ENCODE measurements at regions not wholly inside any gene's neighbourhood (a gene's known extent, or its start where the extent isn't known, plus 50 kb on each side); places are given as distances from the start of the nearest gene placed in this dataset.
"Not testable (repeated sequence)": the region's sequence is repeated elsewhere in the genome, so short reads cannot be mapped to it uniquely, and the experiment has no call there.

- no peaks in the 10 kb centered on the region for H3K27me3 ChIP-seq
Measured at GRCh38 chrX:52585892-52586291, 68.8 kb downstream of the SSX7 start.

DNA sequence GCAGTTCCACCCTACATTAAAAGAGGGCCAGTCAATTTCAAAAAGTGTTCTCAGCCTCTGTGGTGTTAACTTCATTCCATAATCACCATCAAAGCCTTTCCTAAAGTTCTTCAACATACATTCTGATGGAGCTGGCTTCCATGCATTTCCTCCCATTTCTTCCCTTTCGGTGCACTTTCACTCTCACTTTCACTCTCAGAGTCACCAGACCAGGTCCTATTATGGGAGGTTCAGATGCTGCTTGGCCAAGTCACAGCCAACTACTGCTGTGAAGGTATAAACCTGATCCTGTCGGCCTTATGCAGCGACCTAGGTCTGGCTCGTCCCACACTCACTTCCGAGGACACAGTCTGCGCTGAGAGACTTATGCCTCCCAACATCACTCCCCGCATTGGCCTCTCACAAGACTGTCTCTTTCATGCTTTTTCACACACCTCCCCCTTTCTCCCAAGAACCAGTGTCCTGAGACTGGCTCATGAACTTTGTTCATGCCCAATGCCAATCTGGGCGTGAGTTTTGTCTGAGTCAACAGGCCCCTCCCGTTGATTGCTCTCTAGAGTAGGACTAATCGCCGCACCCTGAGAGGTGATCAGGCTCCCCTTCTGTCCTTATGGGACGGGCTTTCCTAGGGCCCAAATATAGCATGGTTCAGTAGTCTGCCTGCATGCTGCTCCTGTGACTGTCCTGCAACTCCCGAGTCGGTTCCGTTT lies 60.8 kb upstream of the XAGE1B start:
- no peaks in the 10 kb centered on the region for H3K27me3 ChIP-seq
- no peak for DNase-seq (ENCODE audit: low spot score in 2 of 2)
- no peaks in the 10 kb centered on the region for H3K4me1 ChIP-seq

More at GRCh38 chrX:52585892-52586291, 68.8 kb downstream of the SSX7 start:
- Histone ChIP-seq H3K9me3 (no peaks in the 10 kb centered on the region), H3K4me3 (no peak overlapping the region), H3K36me3 (no peaks in the 10 kb centered on the region), H3K4me1 (no peaks in the 10 kb centered on the region), H3K27ac (no peak overlapping the region)
- no peak for TF ChIP-seq CTCF (IDR thresholded peaks at IDR 0.05)
- intact Hi-C loops (cut with DNase I), result no loop called here
- DNase-seq (ENCODE audit: low spot score in 2 of 2), result no peak

GRCh38 chrX:52576946-52577345 lies 60.1 kb upstream of the XAGE1B start:
- no peaks in the 10 kb centered on the region for H3K36me3 ChIP-seq
- no peak for DNase-seq (ENCODE audit: low spot score in 2 of 2)
- H3K9me3 ChIP-seq, result no peaks in the 10 kb centered on the region
- intact Hi-C loops (cut with DNase I), result no loop called here
- no peak overlapping the region for H3K4me3 ChIP-seq
- no peaks in the 10 kb centered on the region for H3K27me3 ChIP-seq
- no peak for TF ChIP-seq CTCF (IDR thresholded peaks at IDR 0.05)
- no peaks in the 10 kb centered on the region for H3K4me1 ChIP-seq
- no peak overlapping the region for H3K27ac ChIP-seq

More for the DNA sequence above, 60.8 kb upstream of the XAGE1B start:
- H3K36me3 ChIP-seq, result no peaks in the 10 kb centered on the region
- H3K9me3 ChIP-seq, result no peaks in the 10 kb centered on the region
- H3K4me3 ChIP-seq, result no peak overlapping the region
- TF ChIP-seq CTCF (IDR thresholded peaks at IDR 0.05), result no peak
- intact Hi-C loops (cut with DNase I), result no loop called here
- H3K27ac ChIP-seq, result no peak overlapping the region

DNA sequence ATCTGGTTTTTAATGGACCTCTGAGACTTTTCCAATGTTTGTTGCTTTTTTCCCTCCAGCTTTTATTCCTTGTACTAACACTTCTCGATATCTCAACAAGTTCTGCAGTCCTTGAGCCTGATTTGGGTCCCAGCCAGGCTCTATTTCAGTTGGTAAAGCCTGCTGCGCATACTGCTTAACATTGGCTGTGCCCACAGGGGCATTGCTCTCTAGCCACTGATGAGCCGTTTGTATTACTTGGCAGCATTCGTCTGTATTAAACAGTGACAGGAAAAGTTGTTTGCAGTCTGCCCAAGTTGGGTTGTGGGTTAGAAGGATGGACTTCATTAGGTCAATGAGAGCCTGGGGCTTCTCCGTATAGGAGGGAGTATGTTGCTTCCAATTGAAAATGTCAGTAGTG lies 59.6 kb upstream of the XAGE1B start:
- no peak overlapping the region for H3K27ac ChIP-seq
- no peak for TF ChIP-seq CTCF (IDR thresholded peaks at IDR 0.05)
- intact Hi-C loops (cut with DNase I), result no loop called here
- H3K27me3 ChIP-seq, result no peaks in the 10 kb centered on the region
- no peaks in the 10 kb centered on the region for H3K36me3 ChIP-seq
- no peaks in the 10 kb centered on the region for H3K4me1 ChIP-seq
- H3K9me3 ChIP-seq, result no peaks in the 10 kb centered on the region
- no peak overlapping the region for H3K4me3 ChIP-seq
- no peak for DNase-seq (ENCODE audit: low spot score in 2 of 2)

DNA sequence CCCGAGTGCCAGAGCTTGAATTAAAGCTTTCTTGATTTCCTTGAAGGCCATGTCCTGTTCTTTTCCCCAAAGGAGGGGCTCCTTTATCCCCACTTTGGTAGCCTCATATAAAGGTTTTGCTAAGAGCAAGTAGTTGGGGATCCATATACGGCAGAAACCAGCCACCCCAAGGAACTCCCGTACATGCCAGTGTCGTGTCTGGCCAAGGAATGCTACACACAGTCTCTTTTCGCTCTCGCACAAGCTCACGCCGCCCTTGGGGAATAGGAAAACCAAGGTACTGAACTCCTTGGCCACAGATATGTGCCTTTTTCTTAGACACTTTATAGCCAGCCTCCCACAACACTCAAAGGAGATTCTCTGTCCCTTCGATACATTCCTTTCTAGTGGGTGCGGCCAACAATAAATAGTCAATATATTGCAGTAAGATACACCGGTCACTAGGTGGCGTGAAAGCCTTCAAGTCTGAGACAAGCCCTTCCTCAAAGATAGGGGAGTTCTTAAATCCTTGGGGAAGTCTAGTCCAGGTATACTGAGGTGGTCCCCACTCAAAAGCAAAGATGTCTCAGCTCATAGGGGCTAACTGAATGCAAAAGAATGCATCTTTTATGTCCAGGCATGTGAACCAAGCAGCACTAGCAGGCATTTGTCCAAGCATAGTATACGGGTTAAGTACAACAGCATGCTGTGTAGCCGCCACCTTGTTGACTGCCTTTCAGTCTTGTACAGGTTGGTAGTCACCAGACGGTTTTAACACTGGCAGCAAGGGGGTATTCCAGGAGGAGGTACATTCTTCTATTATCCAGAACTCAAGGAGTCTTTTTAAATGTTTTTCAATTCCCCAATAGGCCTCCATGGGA lies 57.8 kb upstream of the XAGE1B start:
- H3K36me3 ChIP-seq, result no peaks in the 10 kb centered on the region
- intact Hi-C loops (cut with DNase I), result no loop called here
- H3K9me3 ChIP-seq, result no peaks in the 10 kb centered on the region
- no peaks in the 10 kb centered on the region for H3K27me3 ChIP-seq
- no peak overlapping the region for H3K4me3 ChIP-seq
- TF ChIP-seq CTCF (IDR thresholded peaks at IDR 0.05), result peak; percentile 9 to 55 (median 41)
- H3K4me1 ChIP-seq, result no peaks in the 10 kb centered on the region
- no peak overlapping the region for H3K27ac ChIP-seq
- DNase-seq (ENCODE audit: low spot score in 2 of 2), result no peak

- H3K4me1 ChIP-seq; H3K27ac ChIP-seq; DNase-seq (ENCODE audit: low spot score in 2 of 2); H3K27me3 ChIP-seq; intact Hi-C loops (cut with DNase I); H3K4me3 ChIP-seq; H3K36me3 ChIP-seq; H3K9me3 ChIP-seq: not testable (repeated sequence)
Measured at GRCh38 chrX:52568146-52568545, 51.3 kb upstream of the XAGE1B start.

Measured in ascending aorta (tissue), 2 donors.